Hippocampal formation (tissue), 2 donors: ENCODE measurements at regions not wholly inside any gene's neighbourhood (a gene's known extent, or its start where the extent isn't known, plus 50 kb on each side); places are given as distances from the start of the nearest gene placed in this dataset.

Experiments
- DNase-seq, 2 donors: peaks; one replicate each; lab custom pipeline; 2025; lab: John Stamatoyannopoulos, UW

GRCh38 chr5:121737120-121737519 lies 114.6 kb upstream of the FTMT start:
- no peak for DNase-seq

- no peak for DNase-seq
Observed at GRCh38 chr5:121741156-121741555, 110.5 kb upstream of the FTMT start.

- peak in 1 of 2 donors; percentile 31 for DNase-seq
Observed at GRCh38 chr5:121744577-121744976, 107.1 kb upstream of the FTMT start.

- no peak for DNase-seq
Observed at GRCh38 chr5:121745407-121745806, 106.3 kb upstream of the FTMT start.

GRCh38 chr5:121746763-121747162 lies 104.9 kb upstream of the FTMT start:
- no peak for DNase-seq

- DNase-seq = no peak
Observed at GRCh38 chr5:121748686-121749085, 103.0 kb upstream of the FTMT start.

GRCh38 chr5:121752149-121752548 lies 99.5 kb upstream of the FTMT start:
- DNase-seq = no peak

GRCh38 chr5:121755266-121755665 lies 96.4 kb upstream of the FTMT start:
- no peak for DNase-seq

- no peak for DNase-seq
Observed at GRCh38 chr5:121757753-121758152, 93.9 kb upstream of the FTMT start.

- DNase-seq = no peak
Observed at GRCh38 chr5:121758615-121759014, 93.1 kb upstream of the FTMT start.

GRCh38 chr5:121762426-121762825 lies 89.3 kb upstream of the FTMT start:
- DNase-seq = no peak

GRCh38 chr5:121763665-121764064 lies 88.0 kb upstream of the FTMT start:
- DNase-seq = no peak

GRCh38 chr5:121780406-121780805 lies 71.3 kb upstream of the FTMT start:
- DNase-seq = no peak

- DNase-seq = no peak
Observed at GRCh38 chr5:121783700-121784099, 68.0 kb upstream of the FTMT start.

GRCh38 chr5:121793791-121794190 lies 57.9 kb upstream of the FTMT start:
- no peak for DNase-seq

GRCh38 chr5:121795511-121795910 lies 56.2 kb upstream of the FTMT start:
- no peak for DNase-seq

GRCh38 chr5:121797681-121798518 lies 53.8 kb upstream of the FTMT start:
- no peak for DNase-seq
